ENCODE measurements at regions not wholly inside any gene's neighbourhood (a gene's known extent, or its start where the extent isn't known, plus 50 kb on each side); places are given as distances from the start of the nearest gene placed in this dataset.

GRCh38 chr18:28884304-28884703, 707.4 kb upstream of the CDH2 start:
- no peak for DNase-seq (ENCODE audit: low read depth in 2 of 2)

DNA sequence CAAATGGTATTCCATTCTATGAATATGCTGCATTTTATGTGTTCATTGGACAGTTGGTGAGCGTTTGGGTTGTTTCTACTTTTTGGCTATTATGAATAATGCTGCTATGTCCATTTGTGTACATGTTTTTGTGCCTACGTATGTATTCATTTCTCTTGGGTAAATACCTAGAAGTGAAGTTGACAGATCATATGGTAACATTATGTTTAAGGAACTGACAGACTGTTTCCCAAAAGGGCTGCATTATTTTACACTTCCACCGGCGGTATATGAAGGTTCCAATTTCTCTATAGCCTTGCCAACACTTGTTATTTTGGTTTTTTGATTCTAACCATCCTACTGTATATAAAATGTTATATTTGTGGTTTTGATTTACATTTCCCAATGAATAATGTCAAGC, 703.9 kb upstream of the CDH2 start:
- DNase-seq (ENCODE audit: low read depth in 2 of 2), result no peak

- no peak for DNase-seq (ENCODE audit: low read depth in 2 of 2)
Observed at GRCh38 chr18:28875059-28875458, 698.1 kb upstream of the CDH2 start.

DNA sequence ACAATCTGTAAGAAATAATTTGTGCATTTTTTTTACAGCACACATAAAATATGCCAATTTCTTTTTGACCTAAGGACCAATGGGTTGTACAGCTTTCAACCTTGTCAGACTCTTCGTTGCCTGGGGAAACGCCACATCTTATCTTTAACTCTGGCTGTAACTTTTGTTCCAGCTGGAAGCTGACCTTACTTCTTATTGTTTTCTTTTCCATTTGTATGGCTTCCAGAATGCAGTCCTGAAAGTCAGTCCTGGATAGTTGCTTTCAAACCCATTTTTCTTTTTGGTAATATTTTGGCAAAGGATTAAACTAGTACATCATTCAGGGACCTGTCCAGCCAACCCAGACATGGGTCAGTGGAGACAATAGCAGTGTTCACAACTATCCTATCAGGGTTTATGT, 686.5 kb upstream of the CDH2 start:
- DNase-seq (ENCODE audit: low read depth in 2 of 2), result peak in 1 of 2 donors; percentile 43

DNA sequence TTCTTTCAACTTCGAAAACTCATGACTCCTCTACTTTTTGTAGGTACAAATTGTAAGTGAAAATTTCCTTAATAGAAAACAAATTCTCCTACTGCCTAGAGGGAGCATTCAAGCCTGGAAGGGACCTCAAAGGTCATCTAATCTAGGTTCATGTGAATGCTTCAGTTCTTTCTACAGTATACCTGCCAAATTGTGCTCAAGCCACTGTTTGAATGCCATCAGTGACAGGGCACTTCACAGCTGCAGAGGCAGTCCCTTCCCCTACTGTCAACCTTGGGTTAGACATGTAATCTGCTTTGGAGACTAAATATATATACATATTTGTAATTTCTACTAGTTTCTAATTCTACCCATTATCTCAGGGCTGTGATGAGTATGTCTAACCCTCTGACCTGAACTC, 681.3 kb upstream of the CDH2 start:
- no peak for DNase-seq (ENCODE audit: low read depth in 2 of 2)

- no peak for DNase-seq (ENCODE audit: low read depth in 2 of 2)
Observed at GRCh38 chr18:28855989-28856388, 679.1 kb upstream of the CDH2 start.

GRCh38 chr18:28855524-28855923, 678.6 kb upstream of the CDH2 start:
- DNase-seq (ENCODE audit: low read depth in 2 of 2), result peak in 1 of 2 donors; percentile 6

DNA sequence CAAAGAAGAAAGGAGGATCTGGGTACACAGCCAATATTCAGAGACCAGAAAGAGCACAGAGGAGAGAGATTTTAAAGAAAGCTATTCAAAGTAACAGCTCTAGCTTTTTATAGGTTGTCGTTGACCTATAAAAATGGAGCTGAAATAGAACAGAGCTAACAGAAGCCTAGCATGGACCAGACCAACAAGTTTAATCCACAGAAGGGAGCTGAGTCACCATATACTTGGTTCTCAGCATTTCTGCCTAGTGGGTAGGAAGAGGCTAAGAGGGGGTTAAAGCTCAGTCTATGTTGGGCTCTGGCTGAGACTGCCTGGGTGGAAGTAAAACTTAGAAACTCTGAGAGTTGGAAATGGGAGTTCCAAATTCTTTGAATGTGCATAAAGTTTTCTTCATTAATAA, 678.0 kb upstream of the CDH2 start:
- DNase-seq (ENCODE audit: low read depth in 2 of 2), result no peak

DNA sequence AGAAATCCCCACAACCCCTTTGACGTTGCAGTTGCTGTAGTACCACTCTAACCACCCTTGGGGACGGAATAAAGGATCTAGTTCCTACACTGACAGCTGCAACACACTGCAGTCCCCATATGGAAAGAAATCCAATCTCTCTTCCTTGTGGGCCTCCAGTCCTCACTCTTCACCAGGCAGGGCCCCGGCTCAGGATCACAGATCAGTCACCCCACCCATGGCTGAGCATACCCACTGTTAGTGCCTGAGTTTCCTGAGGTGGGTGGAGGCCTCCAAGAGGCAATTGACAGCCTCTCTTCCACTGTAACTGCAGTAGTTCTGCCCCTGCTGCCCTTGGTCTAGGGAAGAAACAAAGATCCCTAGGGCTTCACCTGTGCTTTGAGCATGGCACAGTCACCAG, 670.0 kb upstream of the CDH2 start:
- DNase-seq (ENCODE audit: low read depth in 2 of 2), result no peak

DNA sequence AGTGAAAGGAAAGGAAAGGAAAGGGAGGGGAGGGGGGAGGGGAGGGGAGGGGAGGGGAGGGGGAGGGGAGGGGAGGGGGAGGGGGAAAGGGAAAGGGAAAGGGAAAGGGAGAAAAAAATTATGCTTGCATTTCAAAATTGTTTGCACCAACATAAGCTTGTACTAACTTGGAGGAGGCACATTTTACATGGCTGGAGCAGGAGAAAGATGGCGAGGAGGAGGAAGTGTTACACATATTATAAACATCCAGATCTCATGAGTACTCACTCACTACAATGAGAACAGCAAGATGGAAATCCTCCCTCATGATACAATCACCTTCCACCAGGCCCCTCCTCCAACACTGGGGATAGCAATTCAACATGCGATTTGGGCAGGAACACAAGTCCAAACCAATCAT, 660.2 kb upstream of the CDH2 start:
- peak in 1 of 2 donors; percentile 3 for DNase-seq (ENCODE audit: low read depth in 2 of 2)

- DNase-seq (ENCODE audit: low read depth in 2 of 2), result peak in 1 of 2 donors; percentile 3
Observed at GRCh38 chr18:28834889-28835288, 658.0 kb upstream of the CDH2 start.

DNA sequence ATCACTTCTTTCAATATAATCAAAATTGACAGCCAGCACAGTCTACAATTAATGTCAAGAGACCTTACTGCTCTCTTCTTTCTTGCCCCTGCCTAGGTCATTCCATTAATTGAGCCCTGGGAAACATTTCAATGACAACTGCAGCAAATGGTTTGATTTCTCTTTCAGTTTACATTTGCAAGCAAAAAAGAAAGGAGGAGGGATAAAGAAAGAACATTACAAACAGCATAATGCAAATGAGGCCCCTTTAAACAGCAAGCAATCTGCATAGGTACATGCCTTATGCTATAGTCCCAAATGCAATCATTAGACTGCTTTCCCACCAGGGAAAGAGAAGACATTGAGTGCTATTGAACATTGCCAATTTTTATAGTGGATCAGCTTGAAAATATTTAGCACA, 655.0 kb upstream of the CDH2 start:
- no peak for DNase-seq (ENCODE audit: low read depth in 2 of 2)

- DNase-seq (ENCODE audit: low read depth in 2 of 2), result no peak
Observed at GRCh38 chr18:28831476-28831875, 654.5 kb upstream of the CDH2 start.

DNA sequence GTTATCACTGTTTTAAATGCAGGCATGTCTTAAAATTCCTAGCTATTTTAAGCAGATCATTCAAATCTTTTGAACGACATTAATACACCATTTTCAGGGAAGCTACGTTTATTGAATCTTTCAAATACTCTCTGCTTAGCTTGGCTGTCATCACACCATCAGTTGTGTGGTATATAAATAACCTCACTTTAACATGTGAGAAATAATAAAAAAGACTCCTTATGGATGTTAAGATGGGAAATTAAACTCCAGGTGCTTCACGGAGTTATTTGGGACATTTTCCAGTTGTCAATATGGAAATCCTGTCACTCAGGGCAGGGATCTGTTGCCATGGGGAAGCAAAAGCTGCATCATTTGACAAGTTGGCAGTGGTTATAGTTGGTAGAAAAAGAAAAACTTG, 649.2 kb upstream of the CDH2 start:
- no peak for DNase-seq (ENCODE audit: low read depth in 2 of 2)

- no peak for DNase-seq (ENCODE audit: low read depth in 2 of 2)
Observed at GRCh38 chr18:28824183-28824574, 647.2 kb upstream of the CDH2 start.

GRCh38 chr18:28823506-28824182, 646.7 kb upstream of the CDH2 start:
- DNase-seq (ENCODE audit: low read depth in 2 of 2), result no peak

DNA sequence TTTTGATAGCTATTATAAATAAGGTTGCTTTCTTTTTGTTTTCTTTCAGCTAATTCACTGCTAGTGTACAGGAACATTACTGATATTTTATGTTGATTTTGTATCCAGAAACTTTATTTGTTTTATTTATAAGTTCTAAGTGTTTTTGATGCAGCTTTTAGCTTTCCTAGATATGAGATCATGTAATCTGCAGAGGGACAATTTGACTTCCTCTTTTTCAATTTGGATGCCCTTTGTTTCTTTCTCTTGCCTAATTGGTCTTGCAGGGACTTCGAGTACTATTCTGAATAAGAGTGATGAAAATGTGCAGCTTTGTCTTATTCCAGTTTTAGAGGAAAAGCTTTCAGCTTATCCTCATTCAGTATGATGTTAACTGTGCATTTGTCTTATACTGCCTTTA, 643.4 kb upstream of the CDH2 start:
- DNase-seq (ENCODE audit: low read depth in 2 of 2), result no peak

- no peak for DNase-seq (ENCODE audit: low read depth in 2 of 2)
Observed at GRCh38 chr18:28816155-28816554, 639.2 kb upstream of the CDH2 start.

GRCh38 chr18:28814365-28814764, 637.4 kb upstream of the CDH2 start:
- no peak for DNase-seq (ENCODE audit: low read depth in 2 of 2)

GRCh38 chr18:28808373-28808772, 631.4 kb upstream of the CDH2 start:
- DNase-seq (ENCODE audit: low read depth in 2 of 2), result no peak

- no peak for DNase-seq (ENCODE audit: low read depth in 2 of 2)
Observed at GRCh38 chr18:28805491-28805890, 628.6 kb upstream of the CDH2 start.

DNA sequence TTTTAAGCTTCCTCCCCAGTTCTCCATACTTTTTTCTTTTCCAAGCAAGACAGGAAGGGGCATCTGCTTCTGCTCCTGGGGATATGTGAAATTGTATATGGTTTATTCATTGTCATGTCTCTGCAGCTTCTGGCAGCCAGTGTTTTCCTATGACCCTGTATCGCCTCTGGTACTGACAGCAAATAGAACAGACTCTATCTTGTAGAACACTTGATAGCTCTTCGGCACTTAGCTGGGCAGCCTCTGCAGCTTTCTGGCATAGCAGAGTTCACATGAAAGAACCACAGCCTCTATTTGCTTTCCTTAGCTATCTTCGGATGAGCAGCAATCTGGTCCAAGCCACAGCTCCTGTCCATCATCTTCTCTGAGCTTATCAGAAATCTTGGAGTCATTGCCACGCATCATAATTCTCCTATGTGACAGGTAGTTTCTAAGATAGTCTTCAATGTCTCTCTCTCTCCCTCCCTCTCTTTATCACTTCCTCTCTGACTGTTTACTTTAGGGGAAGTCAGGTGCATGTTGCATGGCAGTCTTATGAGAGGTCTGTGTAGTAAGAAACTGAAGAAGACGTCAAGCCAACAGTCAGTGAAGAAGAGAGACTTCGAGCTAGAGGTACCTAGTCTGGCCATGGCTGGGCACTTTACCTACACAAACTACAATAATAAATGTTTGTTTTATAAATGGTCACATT, 627.7 kb upstream of the CDH2 start:
- DNase-seq (ENCODE audit: low read depth in 2 of 2), result no peak

DNA sequence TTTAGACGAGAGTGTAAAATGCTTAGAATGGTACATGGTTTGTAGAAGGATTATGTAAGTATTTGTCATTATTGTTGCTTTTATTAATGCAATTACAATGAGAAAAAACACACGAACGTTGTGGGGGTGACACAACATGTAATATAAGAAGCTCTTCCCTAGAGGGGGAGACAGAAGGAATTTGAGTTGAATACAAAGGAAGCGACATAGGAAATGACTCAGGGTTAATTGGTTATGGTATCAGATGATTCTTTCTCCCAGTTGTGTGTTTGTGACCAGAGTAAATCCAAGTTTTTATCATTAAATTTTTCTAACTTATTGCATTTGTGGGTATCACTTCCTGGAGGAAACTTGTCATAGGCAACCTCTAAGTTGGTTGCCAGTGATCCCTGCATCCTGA, 625.6 kb upstream of the CDH2 start:
- DNase-seq (ENCODE audit: low read depth in 2 of 2), result peak in 1 of 2 donors; percentile 88

GRCh38 chr18:28801876-28802275, 624.9 kb upstream of the CDH2 start:
- no peak for DNase-seq (ENCODE audit: low read depth in 2 of 2)

All from dermis microvascular lymphatic vessel endothelial cell (primary cell).